GM12878 (cell line): ENCODE measurements at regions not wholly inside any gene's neighbourhood (a gene's known extent, or its start where the extent isn't known, plus 50 kb on each side); places are given as distances from the start of the nearest gene placed in this dataset.

Source experiments
- ATAC-seq: fragments of 200-7000 bp; cut with Tn5 transposase; 3 replicates; pipeline ENCODE4 v1.9.1; 2020; ENCODE audit warnings: mild to moderate bottlenecking, moderate library complexity
- BruUV-seq: library from RNA; stranded (reverse); fragments of 400-500 nt; replicated peaks from 2 replicates; lab custom pipeline; 2021; lab: Mats Ljungman, UMichigan
- CTCF ChIA-PET: fragments of 300-600 bp; sonication (Branson Sonifier 250); formaldehyde crosslinking; extraction: SDS; loops from one replicate; lab custom pipeline; 2021; ENCODE audit warnings: inconsistent platforms; lab: Yijun Ruan, JAX
- POLR2A ChIA-PET: fragments of 350-600 bp; formaldehyde crosslinking; extraction: SDS; loops from one replicate; lab custom pipeline; 2021; ENCODE audit warnings: inconsistent platforms; lab: Charles Lee
- RAD21 ChIA-PET: fragments of 300-600 bp; sonication (Branson Sonifier 250); formaldehyde crosslinking; loops from one replicate; lab custom pipeline; 2023; ENCODE audit warnings: antibody characterized with exemption; ENCODE audit not compliant: unreplicated experiment; lab: Charles Lee
- SMC1A ChIA-PET: fragments of 300-600 bp; sonication (Branson Sonifier 250); formaldehyde crosslinking; loops from one replicate; lab custom pipeline; 2023; ENCODE audit not compliant: unreplicated experiment, uncharacterized antibody; lab: Charles Lee
- DNase-seq: peaks from one replicate; pipeline ENCODE4 v3.0.0-alpha.2; 2011; ENCODE audit warnings: low read depth, low spot score
- FAIRE-seq: peaks from 3 replicates; lab custom pipeline; 2011; peaks lifted over from hg19 to GRCh38; lab: Jason Lieb, UNC
- H2AFZ ChIP-seq: 2 replicates; pipeline ENCODE4 v1.6.0; 2011; ENCODE audit warnings: low read depth, low read length, control low read depth; ENCODE audit not compliant: control insufficient read depth
- H3K27ac ChIP-seq: 2 replicates; pipeline ENCODE4 v1.5.1; 2011; ENCODE audit warnings: control low read depth; ENCODE audit not compliant: control insufficient read depth, insufficient read depth
- H3K27me3 ChIP-seq, 2 experiments: replicated peaks in 1 of 2; 2 replicates each; pipeline versions ENCODE4 v1.6.0 to v1.6.1; 2011; ENCODE audit warnings: low read length in 1 of 2; ENCODE audit not compliant: control insufficient read depth in 2 of 2, insufficient read depth in 2 of 2
- H3K36me3 ChIP-seq, 2 experiments: 2 replicates each; pipeline ENCODE4 v1.5.1; 2011; ENCODE audit warnings: low read length in 1 of 2; ENCODE audit not compliant: control insufficient read depth in 2 of 2, insufficient read depth in 2 of 2
- H3K4me1 ChIP-seq: 2 replicates; pipeline ENCODE4 v1.6.1; 2011; ENCODE audit warnings: mild to moderate bottlenecking, low read length, moderate library complexity, mixed read lengths; ENCODE audit not compliant: control insufficient read depth, insufficient read depth
- H3K4me2 ChIP-seq: 2 replicates; pipeline ENCODE4 v1.6.0; 2011; ENCODE audit warnings: control low read depth; ENCODE audit not compliant: control insufficient read depth, insufficient read depth
- H3K4me3 ChIP-seq: fragments of 200-600 bp; sonication (generic); 2 replicates; pipeline ENCODE4 v1.5.1; 2016
- H3K79me2 ChIP-seq: 2 replicates; pipeline ENCODE4 v1.6.0; 2011; ENCODE audit warnings: low read length; ENCODE audit not compliant: control insufficient read depth, insufficient read depth
- H3K9ac ChIP-seq: 2 replicates; pipeline ENCODE4 v1.8.0; 2011; ENCODE audit warnings: low read length, control low read depth, mixed read lengths; ENCODE audit not compliant: control insufficient read depth, insufficient read depth
- H3K9me3 ChIP-seq: replicated peaks from 3 replicates; pipeline ENCODE4 v1.5.1; 2011; ENCODE audit warnings: mild to moderate bottlenecking, low read length; ENCODE audit not compliant: control insufficient read depth, insufficient read depth
- H4K20me1 ChIP-seq: 2 replicates; pipeline ENCODE4 v1.6.0; 2011; ENCODE audit not compliant: control insufficient read depth, insufficient read depth
- SMAD1 ChIP-seq: fragments of 450-650 bp; IDR thresholded peaks from 2 replicates; pipeline ENCODE4 v1.6.1; 2018; ENCODE audit warnings: mild to moderate bottlenecking, low read depth; ENCODE audit not compliant: partially characterized antibody
- SMARCA5 ChIP-seq: fragments of 450-650 bp; IDR thresholded peaks from 2 replicates; pipeline ENCODE4 v1.6.1; 2017; ENCODE audit warnings: mild to moderate bottlenecking
- WGBS: methylation state at CpG from one replicate; pipeline ENCODE4 v1.1.6; 2016; ENCODE audit warnings: low lambda C conversion rate; ENCODE audit not compliant: insufficient replicate concordance, insufficient coverage; ENCODE audit errors: missing lambda C conversion rate; 5-methylcytosine and 5-hydroxymethylcytosine counted together
- in situ Hi-C: fragments of 300-500 bp; cut with MboI; formaldehyde crosslinking; loops from 9 replicates; pipeline ENCODE4 v1.14.3; 2018; ENCODE audit warnings: mixed read lengths
- intact Hi-C: fragments of 100-400 bp; cut with micrococcal nuclease; formaldehyde crosslinking; loops from one replicate; pipeline ENCODE4 v1.14.2; 2022; ENCODE audit not compliant: unreplicated experiment
- TF ChIP-seq, protein P1 (sequence below): fragments of 150-350 bp; IDR thresholded peaks from 2 replicates; pipeline ENCODE4 v1.6.1; 2016; ENCODE audit warnings: low read depth, low read length

- TF ChIP-seq, protein P1, sequence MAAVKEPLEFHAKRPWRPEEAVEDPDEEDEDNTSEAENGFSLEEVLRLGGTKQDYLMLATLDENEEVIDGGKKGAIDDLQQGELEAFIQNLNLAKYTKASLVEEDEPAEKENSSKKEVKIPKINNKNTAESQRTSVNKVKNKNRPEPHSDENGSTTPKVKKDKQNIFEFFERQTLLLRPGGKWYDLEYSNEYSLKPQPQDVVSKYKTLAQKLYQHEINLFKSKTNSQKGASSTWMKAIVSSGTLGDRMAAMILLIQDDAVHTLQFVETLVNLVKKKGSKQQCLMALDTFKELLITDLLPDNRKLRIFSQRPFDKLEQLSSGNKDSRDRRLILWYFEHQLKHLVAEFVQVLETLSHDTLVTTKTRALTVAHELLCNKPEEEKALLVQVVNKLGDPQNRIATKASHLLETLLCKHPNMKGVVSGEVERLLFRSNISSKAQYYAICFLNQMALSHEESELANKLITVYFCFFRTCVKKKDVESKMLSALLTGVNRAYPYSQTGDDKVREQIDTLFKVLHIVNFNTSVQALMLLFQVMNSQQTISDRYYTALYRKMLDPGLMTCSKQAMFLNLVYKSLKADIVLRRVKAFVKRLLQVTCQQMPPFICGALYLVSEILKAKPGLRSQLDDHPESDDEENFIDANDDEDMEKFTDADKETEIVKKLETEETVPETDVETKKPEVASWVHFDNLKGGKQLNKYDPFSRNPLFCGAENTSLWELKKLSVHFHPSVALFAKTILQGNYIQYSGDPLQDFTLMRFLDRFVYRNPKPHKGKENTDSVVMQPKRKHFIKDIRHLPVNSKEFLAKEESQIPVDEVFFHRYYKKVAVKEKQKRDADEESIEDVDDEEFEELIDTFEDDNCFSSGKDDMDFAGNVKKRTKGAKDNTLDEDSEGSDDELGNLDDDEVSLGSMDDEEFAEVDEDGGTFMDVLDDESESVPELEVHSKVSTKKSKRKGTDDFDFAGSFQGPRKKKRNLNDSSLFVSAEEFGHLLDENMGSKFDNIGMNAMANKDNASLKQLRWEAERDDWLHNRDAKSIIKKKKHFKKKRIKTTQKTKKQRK: no peak
- TF ChIP-seq, all 136 proteins: peak for 0
Observed at GRCh38 chr2:23241611-23242245, 143.3 kb upstream of the KLHL29 start (continued).

- H3K4me1 ChIP-seq: no peaks in the 10 kb centered on the region
- no peak overlapping the region for H3K9ac ChIP-seq
- TF ChIP-seq SMARCA5: no peak
- TF ChIP-seq SMAD1: no peak
- no peak overlapping the region for H3K4me3 ChIP-seq
- no peaks in the 10 kb centered on the region for H3K9me3 ChIP-seq
- intact Hi-C loops (no loop called here), in situ Hi-C loops (no loop called here)
- no TSS peak for BruUV-seq
- DNase-seq: no peak
- ChIA-PET RAD21 (no interaction called here), CTCF (no interaction called here), SMC1A (no interaction called here), POLR2A (no interaction called here)
- no peak overlapping the region for H2AFZ ChIP-seq
- H3K27ac ChIP-seq: no peak overlapping the region
- no peak for ATAC-seq
- H3K36me3 ChIP-seq: no peaks in the 10 kb centered on the region
- no peaks in the 10 kb centered on the region for H3K79me2 ChIP-seq
- WGBS: 7% methylated on average over 5 of the region's 5 CpGs
- H3K4me2 ChIP-seq: no peak overlapping the region
- no peak for FAIRE-seq
- no peaks in the 10 kb centered on the region; the same call in 1 of the 2 replicates for H4K20me1 ChIP-seq
- H3K27me3 ChIP-seq: peaks cover 2% of the 10 kb centered on the region in 2 experiments; a peak in 3 of 4 replicates
Observed at GRCh38 chr2:23243073-23243659, 141.8 kb upstream of the KLHL29 start.
